GM12865 (cell line): ENCODE measurements at regions not wholly inside any gene's neighbourhood (a gene's known extent, or its start where the extent isn't known, plus 50 kb on each side); places are given as distances from the start of the nearest gene placed in this dataset.

Experiments used
- DNase-seq: peaks from one replicate; pipeline ENCODE4 v3.0.0; 2010; ENCODE audit warnings: low read depth
- H3K4me3 ChIP-seq: 2 replicates; pipeline ENCODE4 v1.5.1; 2011; ENCODE audit warnings: mild to moderate bottlenecking, low read depth, low read length, control low read depth
- TF ChIP-seq, protein P1 (sequence below): IDR thresholded peaks from 2 replicates; pipeline ENCODE4 v1.5.1; 2011; ENCODE audit warnings: low read length, control low read depth, low read depth, inconsistent platforms; ENCODE audit not compliant: insufficient read depth; ENCODE audit errors: missing control alignments

DNA sequence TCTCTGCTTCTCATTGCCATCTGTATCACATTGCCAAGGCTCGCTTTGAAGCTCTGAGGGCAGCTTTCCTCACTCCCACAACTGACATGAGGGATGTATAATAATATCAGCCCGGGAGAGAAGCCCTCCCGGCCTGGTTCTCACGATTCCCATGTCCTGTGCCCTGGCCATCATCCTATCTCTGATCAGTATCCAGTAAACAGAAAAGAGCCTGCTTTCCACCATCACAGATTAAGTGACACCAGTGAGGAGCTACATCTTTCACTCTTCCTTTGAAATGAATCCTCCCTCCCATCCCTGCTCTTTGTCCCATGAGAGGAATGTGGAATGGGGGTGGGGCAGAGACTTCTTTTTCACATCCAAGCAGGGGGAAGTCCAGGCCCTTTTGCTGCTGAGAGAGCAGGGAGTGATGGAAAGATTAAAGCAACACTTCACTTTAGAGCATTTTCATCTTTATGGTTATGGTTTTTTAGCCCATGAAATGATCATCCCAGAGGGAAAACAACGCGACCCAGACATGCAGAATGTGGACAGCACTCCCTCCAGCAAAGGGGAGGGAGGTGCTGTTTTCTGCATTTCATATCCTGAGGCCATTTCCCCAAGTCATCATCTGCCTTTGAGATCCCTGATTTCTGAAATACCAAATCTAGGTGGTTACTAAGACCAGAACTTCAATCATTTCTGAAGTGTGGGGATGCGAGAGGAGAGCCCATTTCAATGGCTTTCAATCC is 84.6 kb upstream of the LYZL1 start:
- no peak for DNase-seq
- TF ChIP-seq, protein P1, sequence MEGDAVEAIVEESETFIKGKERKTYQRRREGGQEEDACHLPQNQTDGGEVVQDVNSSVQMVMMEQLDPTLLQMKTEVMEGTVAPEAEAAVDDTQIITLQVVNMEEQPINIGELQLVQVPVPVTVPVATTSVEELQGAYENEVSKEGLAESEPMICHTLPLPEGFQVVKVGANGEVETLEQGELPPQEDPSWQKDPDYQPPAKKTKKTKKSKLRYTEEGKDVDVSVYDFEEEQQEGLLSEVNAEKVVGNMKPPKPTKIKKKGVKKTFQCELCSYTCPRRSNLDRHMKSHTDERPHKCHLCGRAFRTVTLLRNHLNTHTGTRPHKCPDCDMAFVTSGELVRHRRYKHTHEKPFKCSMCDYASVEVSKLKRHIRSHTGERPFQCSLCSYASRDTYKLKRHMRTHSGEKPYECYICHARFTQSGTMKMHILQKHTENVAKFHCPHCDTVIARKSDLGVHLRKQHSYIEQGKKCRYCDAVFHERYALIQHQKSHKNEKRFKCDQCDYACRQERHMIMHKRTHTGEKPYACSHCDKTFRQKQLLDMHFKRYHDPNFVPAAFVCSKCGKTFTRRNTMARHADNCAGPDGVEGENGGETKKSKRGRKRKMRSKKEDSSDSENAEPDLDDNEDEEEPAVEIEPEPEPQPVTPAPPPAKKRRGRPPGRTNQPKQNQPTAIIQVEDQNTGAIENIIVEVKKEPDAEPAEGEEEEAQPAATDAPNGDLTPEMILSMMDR = no peak
- H3K4me3 ChIP-seq = no peak overlapping the region

DNA sequence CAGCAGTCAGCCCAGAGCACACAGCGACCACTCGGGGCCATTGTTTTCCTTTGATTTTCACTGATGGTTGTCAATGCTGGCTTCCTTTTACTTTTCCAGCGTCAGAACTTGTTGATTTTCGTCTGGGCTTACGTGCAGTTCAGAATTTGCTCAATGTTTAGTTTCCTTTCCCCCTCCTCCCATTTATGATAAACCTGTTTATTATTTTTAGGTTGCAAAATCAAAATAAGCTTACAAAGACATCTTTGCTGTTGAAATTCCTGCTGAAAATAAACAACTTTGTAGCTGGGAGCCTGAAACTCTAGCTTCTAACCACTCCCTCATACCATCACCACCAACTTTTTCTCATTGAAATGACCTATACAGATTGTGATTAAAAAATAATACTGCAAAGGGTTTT is 83.1 kb upstream of the LYZL1 start:
- no peak overlapping the region for H3K4me3 ChIP-seq
- TF ChIP-seq, protein P1 = no peak
- no peak for DNase-seq

DNA sequence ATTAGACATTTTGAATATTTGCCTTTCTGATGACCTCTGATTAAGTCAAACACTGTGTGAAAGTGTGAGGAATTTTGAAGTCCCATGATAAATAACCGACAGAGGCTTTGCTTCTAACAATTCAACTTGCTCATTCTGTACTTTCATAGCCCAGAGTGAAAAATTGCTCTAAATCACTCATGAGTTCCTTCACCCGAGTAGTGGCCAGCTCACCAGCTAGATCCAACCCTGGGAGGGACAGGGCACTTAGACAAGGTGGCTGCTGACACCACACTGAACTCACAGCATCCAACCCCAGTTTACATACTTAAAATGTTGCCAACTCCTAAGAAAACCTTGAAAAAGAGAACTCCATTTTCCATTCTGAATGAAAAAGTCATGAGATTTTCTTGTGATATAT is 80.0 kb upstream of the LYZL1 start:
- TF ChIP-seq, protein P1 = no peak
- DNase-seq = no peak

DNA sequence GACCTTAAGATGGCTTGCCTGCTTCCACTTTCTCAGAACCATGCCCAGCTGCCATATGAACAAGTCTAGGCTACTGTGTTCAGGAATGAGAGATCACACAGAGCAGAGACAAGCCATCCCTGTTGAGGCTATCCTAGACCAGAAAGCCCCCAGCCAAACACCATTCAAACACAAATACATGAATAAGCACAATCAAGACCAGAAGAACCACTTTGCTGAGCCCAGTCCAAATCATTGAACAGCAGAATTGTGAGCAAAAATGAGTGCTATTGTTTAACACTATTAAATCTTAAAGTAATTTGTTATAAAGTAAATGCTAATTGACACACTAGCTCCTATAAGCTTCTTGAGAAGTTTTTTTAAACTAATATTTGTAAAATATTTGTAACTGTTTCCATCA is 79.0 kb upstream of the LYZL1 start:
- H3K4me3 ChIP-seq = no peak overlapping the region
- no peak for DNase-seq
- TF ChIP-seq, protein P1 = no peak

More for the DNA sequence above, 80.0 kb upstream of the LYZL1 start:
- no peak overlapping the region for H3K4me3 ChIP-seq

DNA sequence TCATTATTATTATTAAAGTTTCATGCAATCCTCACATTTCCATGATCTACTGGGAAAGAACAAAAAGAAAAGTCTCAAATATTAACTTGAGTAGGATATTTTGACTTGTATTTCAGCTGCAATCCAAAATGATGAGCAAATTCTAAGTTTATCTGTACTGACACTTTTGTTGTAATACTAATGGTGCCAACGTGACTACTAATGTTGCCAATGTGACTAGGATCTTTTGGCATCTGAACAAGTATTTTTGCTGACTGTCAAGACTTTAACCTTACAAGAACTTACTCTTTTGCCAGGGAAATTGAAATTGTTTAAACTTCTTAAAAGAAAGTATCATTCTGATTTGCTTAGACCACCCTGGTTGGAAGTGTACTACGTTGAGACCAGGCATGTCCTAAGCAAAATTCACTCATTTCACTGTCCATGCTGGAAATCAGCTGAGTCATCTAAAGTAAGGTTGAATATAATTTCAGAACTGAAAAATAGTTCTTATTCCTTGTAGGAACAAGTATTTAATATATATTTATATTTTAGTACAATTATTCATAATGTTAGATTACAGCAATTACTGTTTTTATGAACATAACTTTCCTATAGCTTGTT is 78.5 kb upstream of the LYZL1 start:
- no peak for DNase-seq
- no peak overlapping the region for H3K4me3 ChIP-seq
- TF ChIP-seq, protein P1 = no peak

DNA sequence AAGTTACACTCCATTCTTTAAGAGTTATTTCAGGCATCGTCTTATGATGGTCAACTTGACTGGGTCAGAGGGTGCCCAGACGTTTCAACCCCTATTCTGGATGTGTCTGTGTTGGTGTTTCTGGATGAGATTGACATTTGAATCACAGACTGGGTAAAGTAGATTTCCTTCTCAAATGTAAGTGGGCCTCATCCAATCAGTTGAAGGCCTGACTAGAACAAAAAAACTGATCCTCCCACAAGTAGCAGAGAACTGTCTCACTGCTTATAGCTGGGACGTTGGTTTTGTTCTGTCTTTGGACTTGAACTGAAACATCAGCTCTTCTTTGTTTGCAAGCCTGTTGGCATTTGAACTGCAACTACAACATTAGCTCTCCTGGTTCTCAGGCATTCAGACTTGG is 76.3 kb upstream of the LYZL1 start:
- TF ChIP-seq, protein P1 = no peak
- no peak overlapping the region for H3K4me3 ChIP-seq
- no peak for DNase-seq
